ENCODE measurements at regions not wholly inside any gene's neighbourhood (a gene's known extent, or its start where the extent isn't known, plus 50 kb on each side); places are given as distances from the start of the nearest gene placed in this dataset.

DNA sequence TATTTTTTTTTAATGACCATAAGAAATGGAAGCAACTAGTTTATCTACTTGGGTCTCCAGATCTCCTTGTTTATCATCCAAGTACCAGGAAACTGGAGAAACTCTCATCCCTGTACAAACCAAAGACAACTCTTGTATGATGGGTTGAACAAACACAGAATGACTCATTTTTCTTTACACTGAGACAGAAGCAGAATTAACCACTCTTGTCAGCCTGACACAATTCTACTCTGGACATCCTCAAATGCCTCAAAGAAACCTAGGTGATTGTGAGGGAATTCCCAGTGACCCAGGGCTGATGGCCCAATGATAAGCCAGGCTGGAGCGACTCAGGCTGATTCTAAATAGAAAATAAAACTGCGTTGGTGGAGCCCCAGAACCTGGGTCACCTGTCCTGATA, 151.5 kb downstream of the ZNF737 start:
- intact Hi-C loops (cut with DNase I; ENCODE audit: low total_unique reads): no loop called here
- Histone ChIP-seq H3K4me3 (no peak overlapping the region), H3K9me3 (peaks cover 0 to 63% (median 20%) of the 10 kb centered on the region in 8 donors), H3K4me1 (no peaks in the 10 kb centered on the region), H3K27me3 (replicated peaks in 1 of 7) (no peaks in the 10 kb centered on the region), H3K36me3 (peaks cover 0 to 49% (median 9%) of the 10 kb centered on the region in 6 donors), H3K27ac (no peak overlapping the region)
- TF ChIP-seq, protein P1, sequence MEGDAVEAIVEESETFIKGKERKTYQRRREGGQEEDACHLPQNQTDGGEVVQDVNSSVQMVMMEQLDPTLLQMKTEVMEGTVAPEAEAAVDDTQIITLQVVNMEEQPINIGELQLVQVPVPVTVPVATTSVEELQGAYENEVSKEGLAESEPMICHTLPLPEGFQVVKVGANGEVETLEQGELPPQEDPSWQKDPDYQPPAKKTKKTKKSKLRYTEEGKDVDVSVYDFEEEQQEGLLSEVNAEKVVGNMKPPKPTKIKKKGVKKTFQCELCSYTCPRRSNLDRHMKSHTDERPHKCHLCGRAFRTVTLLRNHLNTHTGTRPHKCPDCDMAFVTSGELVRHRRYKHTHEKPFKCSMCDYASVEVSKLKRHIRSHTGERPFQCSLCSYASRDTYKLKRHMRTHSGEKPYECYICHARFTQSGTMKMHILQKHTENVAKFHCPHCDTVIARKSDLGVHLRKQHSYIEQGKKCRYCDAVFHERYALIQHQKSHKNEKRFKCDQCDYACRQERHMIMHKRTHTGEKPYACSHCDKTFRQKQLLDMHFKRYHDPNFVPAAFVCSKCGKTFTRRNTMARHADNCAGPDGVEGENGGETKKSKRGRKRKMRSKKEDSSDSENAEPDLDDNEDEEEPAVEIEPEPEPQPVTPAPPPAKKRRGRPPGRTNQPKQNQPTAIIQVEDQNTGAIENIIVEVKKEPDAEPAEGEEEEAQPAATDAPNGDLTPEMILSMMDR (IDR thresholded peaks at IDR 0.05 in 8 of 11, conservative IDR thresholded peaks at IDR 0.05 in 3 of 11): no peak
- TF ChIP-seq POLR2A (IDR thresholded peaks at IDR 0.05): no peak
- TF ChIP-seq POLR2AphosphoS5 (IDR thresholded peaks at IDR 0.05): no peak
- 84 to 98% (median 94%) methylated on average over 2 of the region's 2 CpGs for WGBS, 5 donors
- DNase-seq: no peak

DNA sequence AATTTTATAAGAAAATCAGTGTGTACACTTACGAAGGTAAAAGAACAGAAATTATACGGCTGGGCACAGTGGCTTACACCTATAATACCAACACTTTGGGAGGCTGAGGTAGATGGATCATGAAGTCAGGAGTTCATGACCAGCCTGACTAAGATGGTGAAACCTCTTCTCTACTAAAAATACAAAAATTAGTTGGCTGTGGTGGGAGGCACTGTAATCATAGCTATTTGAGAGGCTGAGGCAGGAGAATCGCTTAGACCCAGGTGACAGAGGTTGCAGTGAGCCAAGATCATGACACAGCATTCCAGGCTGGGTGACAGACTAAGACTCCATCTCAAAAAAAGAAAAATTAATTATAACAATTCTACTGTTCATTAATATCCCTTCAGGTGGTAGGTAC, 151.9 kb downstream of the ZNF737 start:
- intact Hi-C loops (cut with DNase I; ENCODE audit: low total_unique reads): no loop called here
- TF ChIP-seq POLR2AphosphoS5 (IDR thresholded peaks at IDR 0.05): no peak
- TF ChIP-seq, protein P1 (IDR thresholded peaks at IDR 0.05 in 8 of 11, conservative IDR thresholded peaks at IDR 0.05 in 3 of 11): no peak
- no peak for TF ChIP-seq POLR2A (IDR thresholded peaks at IDR 0.05)
- H3K27me3 ChIP-seq (replicated peaks in 1 of 7): no peaks in the 10 kb centered on the region
- no peak overlapping the region for H3K4me3 ChIP-seq
- WGBS, 5 donors: 86 to 99% (median 90%) methylated on average over 3 of the region's 3 CpGs
- no peak overlapping the region for H3K27ac ChIP-seq
- no peak for DNase-seq
- peaks cover 0 to 53% (median 11%) of the 10 kb centered on the region in 6 donors for H3K36me3 ChIP-seq
- H3K9me3 ChIP-seq: peaks cover 0 to 63% (median 22%) of the 10 kb centered on the region in 8 donors
- H3K4me1 ChIP-seq: no peaks in the 10 kb centered on the region

DNA sequence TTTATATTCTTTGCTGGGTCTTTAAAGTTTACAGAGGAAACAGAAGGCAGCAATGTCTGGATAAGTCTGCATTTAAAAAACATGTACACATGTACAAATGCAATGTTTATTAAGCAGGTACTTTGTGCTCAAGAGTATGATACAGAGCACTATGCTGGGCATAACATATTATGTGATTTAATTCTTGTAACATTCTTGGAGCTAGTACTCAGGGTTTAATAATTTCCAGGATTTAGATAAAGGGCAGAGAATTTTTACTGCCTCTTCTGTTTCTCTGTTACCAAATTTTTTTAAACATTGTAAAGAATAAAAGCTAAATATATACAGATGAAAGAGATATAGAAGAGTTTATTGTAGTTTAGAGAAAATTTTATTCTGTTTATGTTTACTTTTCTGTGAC, 152.7 kb downstream of the ZNF737 start:
- Histone ChIP-seq H3K27ac (no peak overlapping the region), H3K27me3 (replicated peaks in 1 of 7) (no peaks in the 10 kb centered on the region), H3K9me3 (peaks cover 0 to 55% (median 22%) of the 10 kb centered on the region in 8 donors), H3K4me1 (no peaks in the 10 kb centered on the region), H3K36me3 (peaks cover 0 to 59% (median 17%) of the 10 kb centered on the region in 6 donors), H3K4me3 (no peak overlapping the region)
- no peak for DNase-seq
- TF ChIP-seq, protein P1 (IDR thresholded peaks at IDR 0.05 in 8 of 11, conservative IDR thresholded peaks at IDR 0.05 in 3 of 11): no peak
- no peak for TF ChIP-seq POLR2A (IDR thresholded peaks at IDR 0.05)
- no peak for TF ChIP-seq POLR2AphosphoS5 (IDR thresholded peaks at IDR 0.05)
- intact Hi-C loops (cut with DNase I; ENCODE audit: low total_unique reads): no loop called here

DNA sequence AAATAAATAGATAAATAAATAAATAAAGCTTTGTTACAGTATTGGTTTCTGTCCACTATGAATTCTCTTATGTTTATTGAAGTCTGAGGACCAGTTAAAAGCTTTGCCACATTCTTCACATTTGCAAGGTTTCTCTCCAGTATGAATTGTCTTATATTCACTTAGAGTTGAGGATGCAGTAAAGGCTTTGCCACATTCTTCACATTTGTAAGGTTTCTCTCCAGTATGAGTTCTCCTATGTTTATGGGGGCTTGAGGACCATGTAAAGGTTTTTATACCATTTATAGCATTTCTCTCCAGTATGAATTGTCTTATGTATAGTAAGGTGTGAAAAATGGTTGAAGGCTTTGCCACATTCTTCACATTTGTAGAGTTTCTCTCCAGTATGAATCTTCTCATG, 168.3 kb downstream of the ZNF737 start:
- no peak overlapping the region for H3K27ac ChIP-seq
- TF ChIP-seq POLR2AphosphoS5 (IDR thresholded peaks at IDR 0.05) (no peak), POLR2A (IDR thresholded peaks at IDR 0.05) (no peak)
- TF ChIP-seq, protein P1 (IDR thresholded peaks at IDR 0.05 in 8 of 11, conservative IDR thresholded peaks at IDR 0.05 in 3 of 11): no peak
- DNase-seq: no peak
- H3K4me3 ChIP-seq: no peak overlapping the region
- H3K4me1 ChIP-seq: no peaks in the 10 kb centered on the region
- no peaks in the 10 kb centered on the region for H3K27me3 ChIP-seq (replicated peaks in 1 of 7)
- intact Hi-C loops (cut with DNase I; ENCODE audit: low total_unique reads): no loop called here
- H3K9me3 ChIP-seq: peaks cover 45 to 100% (median 100%) of the 10 kb centered on the region in 8 donors
- peaks cover 0 to 39% (median 15%) of the 10 kb centered on the region in 6 donors for H3K36me3 ChIP-seq
